Naive B cell (primary cell): ENCODE measurements at regions not wholly inside any gene's neighbourhood (a gene's known extent, or its start where the extent isn't known, plus 50 kb on each side); places are given as distances from the start of the nearest gene placed in this dataset.

Source experiments
- ATAC-seq, 2 donors: fragments of 150-1000 bp; cut with Tn5 transposase; 2 replicates each; pipeline ENCODE4 v1.10.0; 2021; ENCODE audit warnings: low read depth in 2 of 2, mild to moderate bottlenecking in 2 of 2, moderate library complexity in 2 of 2
- DNase-seq: peaks from one replicate; pipeline ENCODE4 v3.0.0; 2022
- H3K27ac Mint-ChIP-seq, 6 donors: one replicate each; pipeline ENCODE4 v1.8.0; 2020 to 2022; ENCODE audit warnings: mild to moderate bottlenecking in 6 of 6, mixed read lengths in 6 of 6, moderate library complexity in 5 of 6, inconsistent platforms in 2 of 6
- H3K27me3 Mint-ChIP-seq, 3 donors: one replicate each; pipeline ENCODE4 v1.8.0; 2021 to 2022; ENCODE audit warnings: mixed read lengths in 3 of 3, mild to moderate bottlenecking in 1 of 3
- H3K36me3 Mint-ChIP-seq, 2 donors: one replicate each; pipeline ENCODE4 v1.8.0; 2020 to 2022; ENCODE audit warnings: mixed read lengths in 2 of 2, inconsistent platforms in 1 of 2, mild to moderate bottlenecking in 1 of 2
- H3K4me1 Mint-ChIP-seq, 3 donors: one replicate each; pipeline ENCODE4 v1.8.0; 2020 to 2022; ENCODE audit warnings: mixed read lengths in 3 of 3, inconsistent platforms in 1 of 3, mild to moderate bottlenecking in 1 of 3, moderate library complexity in 1 of 3
- H3K4me3 Mint-ChIP-seq, 8 donors: one replicate each; pipeline ENCODE4 v1.8.0; 2020 to 2022; ENCODE audit warnings: mild to moderate bottlenecking in 8 of 8, mixed read lengths in 8 of 8, moderate library complexity in 8 of 8, inconsistent platforms in 2 of 8
- H3K9me3 Mint-ChIP-seq, 7 donors: one replicate each; pipeline ENCODE4 v1.8.0; 2020 to 2022; ENCODE audit warnings: mixed read lengths in 7 of 7, mild to moderate bottlenecking in 5 of 7, inconsistent platforms in 2 of 7, moderate library complexity in 1 of 7

DNA sequence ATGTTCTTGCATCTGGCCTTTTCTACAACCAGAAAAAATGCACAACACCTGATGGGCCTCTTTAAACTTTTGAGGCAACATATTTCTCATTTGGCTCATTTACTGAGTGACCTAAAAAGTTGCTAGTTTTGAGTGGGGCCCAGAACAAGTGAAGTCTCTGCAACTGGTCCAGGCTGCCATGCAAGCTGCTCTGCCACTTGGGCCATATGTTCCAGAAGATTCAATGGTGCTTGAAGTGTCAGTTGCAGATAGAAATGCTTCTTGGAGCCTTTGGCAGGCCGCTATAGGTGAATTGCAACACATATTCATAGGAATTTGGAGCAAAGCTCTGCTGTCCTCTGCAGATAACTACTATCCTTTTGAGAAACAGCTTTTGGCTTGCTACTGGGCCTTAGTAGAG, 66.4 kb upstream of the RLIM start:
- ATAC-seq (no peak), DNase-seq (no peak)
- Mint-ChIP-seq H3K36me3 (no peaks in the 10 kb centered on the region), H3K27me3 (no peaks in the 10 kb centered on the region), H3K27ac (no peak overlapping the region), H3K9me3 (peaks cover 0 to 6% (median 3%) of the 10 kb centered on the region in 7 donors), H3K4me3 (no peak overlapping the region), H3K4me1 (no peaks in the 10 kb centered on the region)

DNA sequence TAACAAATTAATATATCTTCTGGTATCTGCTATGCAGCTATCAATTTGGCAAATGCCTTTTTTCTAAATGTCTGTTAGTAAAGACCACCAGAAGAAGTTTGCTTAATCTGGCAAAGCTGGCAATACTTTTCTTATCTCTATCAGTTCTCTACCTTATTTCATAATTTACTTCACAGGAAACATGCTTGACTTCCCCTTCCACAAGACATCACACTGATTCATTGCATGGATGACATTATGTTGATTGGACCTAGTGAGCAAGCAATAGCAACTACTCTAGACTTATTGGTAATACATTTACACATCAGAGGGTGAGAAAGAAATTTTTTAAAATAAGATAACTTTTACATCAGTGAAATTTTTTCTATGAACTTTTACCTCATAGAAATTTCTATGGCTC, 66.0 kb upstream of the RLIM start:
- Mint-ChIP-seq H3K4me3 (no peak overlapping the region), H3K27ac (no peak overlapping the region), H3K27me3 (no peaks in the 10 kb centered on the region), H3K4me1 (no peaks in the 10 kb centered on the region), H3K36me3 (no peaks in the 10 kb centered on the region), H3K9me3 (peaks cover 0 to 8% (median under 1%) of the 10 kb centered on the region in 7 donors)
- ATAC-seq (no peak), DNase-seq (no peak)

DNA sequence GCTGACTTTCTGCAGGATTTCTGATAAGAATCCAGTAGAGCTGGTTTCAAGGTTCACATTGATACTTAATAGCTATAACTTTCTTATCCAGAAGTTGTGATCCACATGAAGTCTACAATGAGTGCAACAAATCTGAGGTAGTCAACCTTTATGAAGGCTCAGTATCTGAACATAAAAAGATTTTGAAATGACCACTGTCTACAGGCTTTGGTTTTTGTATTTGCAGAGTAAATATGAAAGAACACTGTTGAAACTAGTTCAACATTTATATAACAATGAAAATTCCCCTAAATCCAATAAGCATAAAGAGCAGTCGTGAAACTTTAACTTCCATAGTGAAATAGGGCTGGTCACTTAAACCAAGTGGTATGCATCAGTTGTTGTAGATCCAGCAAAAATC, 55.6 kb upstream of the RLIM start:
- H3K27ac Mint-ChIP-seq = peak overlapping the region in 1 of 6 donors; percentile 66
- DNase-seq (no peak), ATAC-seq (no peak)
- H3K4me1 Mint-ChIP-seq = no peaks in the 10 kb centered on the region
- no peak overlapping the region for H3K4me3 Mint-ChIP-seq
- peaks cover 0 to 5% (median 2%) of the 10 kb centered on the region in 7 donors for H3K9me3 Mint-ChIP-seq
- H3K36me3 Mint-ChIP-seq = no peaks in the 10 kb centered on the region
- H3K27me3 Mint-ChIP-seq = no peaks in the 10 kb centered on the region
